Keratinocyte (primary cell): ENCODE measurements at regions not wholly inside any gene's neighbourhood (a gene's known extent, or its start where the extent isn't known, plus 50 kb on each side); places are given as distances from the start of the nearest gene placed in this dataset.

ENCODE experiments used
- DNase-seq: peaks from one replicate; pipeline ENCODE4 v3.0.0-alpha.2; 2011; ENCODE audit warnings: low read depth, missing footprints, low spot score
- FAIRE-seq: peaks from 2 replicates; lab custom pipeline; 2011; peaks lifted over from hg19 to GRCh38; lab: Jason Lieb, UNC
- H2AFZ ChIP-seq: 2 replicates; pipeline ENCODE4 v1.6.0; 2012; ENCODE audit warnings: low read length, control low read depth, inconsistent platforms; ENCODE audit not compliant: control insufficient read depth
- H3K27ac ChIP-seq: 2 replicates; pipeline ENCODE4 v1.5.1; 2011; ENCODE audit warnings: low read length; ENCODE audit not compliant: control insufficient read depth, insufficient read depth
- H3K27me3 ChIP-seq: 3 replicates; pipeline ENCODE4 v1.6.0; 2011; ENCODE audit warnings: low read length; ENCODE audit not compliant: control insufficient read depth, insufficient read depth; ENCODE audit errors: extremely low read depth
- H3K36me3 ChIP-seq, 2 experiments: 2 replicates in 1 of 2; 3 replicates in 1 of 2; pipeline ENCODE4 v1.5.1; 2011; ENCODE audit warnings: low read length in 2 of 2, mild to moderate bottlenecking in 1 of 2; ENCODE audit not compliant: control insufficient read depth in 2 of 2, insufficient read depth in 2 of 2; ENCODE audit errors: extremely low read depth in 1 of 2
- H3K4me1 ChIP-seq: 3 replicates; pipeline ENCODE4 v1.5.1; 2011; ENCODE audit warnings: low read length; ENCODE audit not compliant: control insufficient read depth, insufficient read depth; ENCODE audit errors: extremely low read depth
- H3K4me2 ChIP-seq: 3 replicates; pipeline ENCODE4 v1.6.0; 2011; ENCODE audit warnings: low read depth, low read length; ENCODE audit not compliant: control insufficient read depth, insufficient read depth; ENCODE audit errors: extremely low read depth
- H3K4me3 ChIP-seq, 3 experiments: fragments of 200-600 bp in 1 of 3; sonication (generic) in 1 of 3; 2 replicates in 2 of 3; 3 replicates in 1 of 3; pipeline ENCODE4 v1.5.1; 2011 to 2016; ENCODE audit warnings: low read length in 3 of 3, mild to moderate bottlenecking in 3 of 3, control low read depth in 2 of 3, inconsistent platforms in 1 of 3, low read depth in 1 of 3, mixed read lengths in 1 of 3, mixed run types in 1 of 3, moderate library complexity in 1 of 3; ENCODE audit not compliant: control insufficient read depth in 2 of 3, insufficient read depth in 2 of 3; ENCODE audit errors: extremely low read depth in 1 of 3
- H3K79me2 ChIP-seq: 2 replicates; pipeline ENCODE4 v1.6.0; 2012; ENCODE audit warnings: low read length; ENCODE audit not compliant: control insufficient read depth, insufficient read depth
- H3K9ac ChIP-seq: 3 replicates; pipeline ENCODE4 v1.6.0; 2011; ENCODE audit warnings: low read length; ENCODE audit not compliant: control insufficient read depth, insufficient read depth; ENCODE audit errors: extremely low read depth
- H3K9me1 ChIP-seq: 3 replicates; pipeline ENCODE4 v1.6.0; 2011; ENCODE audit warnings: low read length; ENCODE audit not compliant: control insufficient read depth, insufficient read depth; ENCODE audit errors: extremely low read depth
- H3K9me3 ChIP-seq: 2 replicates; pipeline ENCODE4 v1.5.1; 2012; ENCODE audit warnings: low read depth, low read length; ENCODE audit not compliant: control insufficient read depth
- H4K20me1 ChIP-seq: 3 replicates; pipeline ENCODE4 v1.6.0; 2011; ENCODE audit warnings: low read length; ENCODE audit not compliant: control insufficient read depth, insufficient read depth; ENCODE audit errors: extremely low read depth
- CTCF ChIP-seq, 3 experiments: IDR thresholded peaks in 1 of 3; conservative IDR thresholded peaks in 1 of 3; optimal IDR thresholded peaks in 1 of 3; 2 replicates in 2 of 3; 3 replicates in 1 of 3; pipeline versions ENCODE3 to v1.5.1; 2011; ENCODE audit warnings: low read length in 3 of 3, mild to moderate bottlenecking in 3 of 3, moderate library complexity in 2 of 3, control low read depth in 1 of 3, inconsistent platforms in 1 of 3; ENCODE audit not compliant: insufficient read depth in 2 of 3; ENCODE audit errors: extremely low read depth in 1 of 3
- EZH2 ChIP-seq: IDR thresholded peaks from one replicate; pipeline ENCODE4 v1.6.1; 2012; ENCODE audit warnings: inconsistent platforms, mild to moderate bottlenecking, low read length, moderate library complexity
- dilution Hi-C: fragments of 300-500 bp; cut with MboI; formaldehyde crosslinking; loops from one replicate; pipeline ENCODE4 v1.7.0; 2020; ENCODE audit warnings: low sequenced_read_pairs; ENCODE audit not compliant: extremely low pct_ligation_motif_present

- FAIRE-seq, result no peak
Measured at GRCh38 chr1:208533746-208534598, 289.8 kb upstream of the PLXNA2 start.

DNA sequence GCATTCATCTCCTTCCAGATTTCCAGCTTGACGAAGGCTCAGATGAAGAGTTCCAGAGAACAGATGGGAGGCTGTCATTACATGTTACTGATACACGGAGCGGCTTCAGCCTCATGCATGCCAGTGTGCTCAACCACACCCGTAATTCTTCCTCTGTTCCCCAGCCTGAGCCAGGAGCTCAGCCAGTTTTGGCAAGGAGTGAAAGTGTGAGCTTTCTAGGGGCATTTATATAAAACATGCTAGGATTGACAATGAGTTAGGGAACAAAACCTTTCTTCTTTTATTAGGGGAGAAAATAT is 290.4 kb upstream of the PLXNA2 start:
- no peaks in the 10 kb centered on the region for H3K9me1 ChIP-seq
- no peak overlapping the region for H2AFZ ChIP-seq
- H3K27me3 ChIP-seq, result no peaks in the 10 kb centered on the region
- no peaks in the 10 kb centered on the region for H3K79me2 ChIP-seq
- no peak overlapping the region for H3K4me3 ChIP-seq
- peak; percentile 68 for FAIRE-seq
- no peak overlapping the region for H3K4me2 ChIP-seq
- no peaks in the 10 kb centered on the region for H3K36me3 ChIP-seq
- H4K20me1 ChIP-seq, result no peaks in the 10 kb centered on the region
- dilution Hi-C loops, result no loop called here
- H3K9me3 ChIP-seq, result no peaks in the 10 kb centered on the region
- TF ChIP-seq CTCF (optimal IDR thresholded peaks at IDR 0.05 in 1 of 3, IDR thresholded peaks at IDR 0.05 in 1 of 3, conservative IDR thresholded peaks at IDR 0.05 in 1 of 3; ENCODE audit: extremely low read depth in 1 of 3, insufficient read depth in 2 of 3, low read length in 3 of 3), result no peak
- no peak for TF ChIP-seq EZH2
- H3K27ac ChIP-seq, result no peak overlapping the region
- no peak overlapping the region for H3K9ac ChIP-seq
- no peak for DNase-seq
- H3K4me1 ChIP-seq, result peaks cover 10% of the 10 kb centered on the region

More at GRCh38 chr1:208533746-208534598, 289.8 kb upstream of the PLXNA2 start:
- H3K27ac ChIP-seq, result no peak overlapping the region
- H2AFZ ChIP-seq, result no peak overlapping the region
- no peaks in the 10 kb centered on the region for H3K36me3 ChIP-seq
- dilution Hi-C loops, result no loop called here
- no peaks in the 10 kb centered on the region for H3K9me1 ChIP-seq
- no peaks in the 10 kb centered on the region for H3K9me3 ChIP-seq
- no peaks in the 10 kb centered on the region for H3K79me2 ChIP-seq
- H4K20me1 ChIP-seq, result no peaks in the 10 kb centered on the region
- no peak overlapping the region for H3K4me2 ChIP-seq
- no peak for DNase-seq
- H3K4me3 ChIP-seq, result no peak overlapping the region
- H3K4me1 ChIP-seq, result peaks cover 10% of the 10 kb centered on the region
- no peak overlapping the region for H3K9ac ChIP-seq
- H3K27me3 ChIP-seq, result no peaks in the 10 kb centered on the region
- TF ChIP-seq CTCF (optimal IDR thresholded peaks at IDR 0.05 in 1 of 3, IDR thresholded peaks at IDR 0.05 in 1 of 3, conservative IDR thresholded peaks at IDR 0.05 in 1 of 3; ENCODE audit: extremely low read depth in 1 of 3, insufficient read depth in 2 of 3, low read length in 3 of 3) (no peak), EZH2 (no peak)
